DMS79 treated with DMSO at 0.1 percent for 48 hours (cell line): ENCODE measurements at regions not wholly inside any gene's neighbourhood (a gene's known extent, or its start where the extent isn't known, plus 50 kb on each side); places are given as distances from the start of the nearest gene placed in this dataset.
"Not testable (repeated sequence)": the region's sequence is repeated elsewhere in the genome, so short reads cannot be mapped to it uniquely, and the experiment has no call there.

Experiments used
- DNase-seq: peaks from one replicate; lab custom pipeline; 2025; lab: John Stamatoyannopoulos, UW

DNA sequence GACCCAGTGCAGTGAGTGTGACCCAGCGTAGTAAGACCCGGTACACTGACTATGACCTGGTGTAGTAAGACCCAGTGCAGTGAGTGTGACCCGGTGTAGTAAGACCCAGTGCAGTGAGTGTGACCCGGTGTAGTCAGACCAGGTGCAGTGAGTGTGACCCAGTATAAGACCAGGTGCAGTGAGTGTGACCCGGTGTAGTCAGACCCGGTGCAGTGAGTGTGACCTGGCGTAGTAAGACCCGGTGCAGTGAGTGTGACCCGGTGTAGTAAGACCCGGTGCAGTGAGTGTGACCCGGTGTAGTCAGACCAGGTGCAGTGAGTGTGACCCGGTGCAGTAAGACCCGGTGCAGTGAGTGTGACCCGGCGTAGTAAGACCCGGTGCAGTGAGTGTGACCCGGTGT lies 134.2 kb upstream of the SFSWAP start:
- not testable (repeated sequence) for DNase-seq

- DNase-seq, result no peak
These were observed 133.1 kb upstream of the SFSWAP start for GRCh38 chr12:131577766-131578165.

DNA sequence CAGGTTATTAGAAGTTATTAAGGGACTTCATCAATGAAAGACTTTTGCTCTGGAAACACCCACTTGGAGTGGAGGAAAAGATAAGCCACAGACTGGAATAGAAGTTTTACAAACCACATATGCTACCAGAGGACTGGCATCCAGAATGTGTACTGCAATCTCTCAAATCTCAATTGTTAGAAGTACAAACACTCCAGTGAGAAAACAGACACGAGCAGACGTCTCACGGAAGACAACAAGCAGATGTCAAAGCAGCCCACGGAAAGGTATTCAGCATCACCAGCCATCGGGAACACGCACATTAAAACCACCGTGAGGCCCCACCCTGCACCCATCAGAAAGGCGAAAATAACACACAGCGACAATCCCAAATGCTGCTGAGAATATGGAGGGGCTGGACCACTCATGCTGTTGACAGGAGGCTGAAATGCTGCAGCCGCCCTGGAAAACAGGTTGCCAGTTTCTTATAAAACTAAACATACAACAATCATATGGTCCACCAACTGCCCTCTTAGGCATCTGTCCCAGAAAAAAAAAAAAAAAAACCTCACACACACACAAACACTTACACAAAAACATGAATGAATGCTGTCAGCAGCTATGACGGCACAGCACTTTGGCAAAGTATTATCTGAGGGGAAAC lies 131.9 kb upstream of the SFSWAP start:
- no peak for DNase-seq

- DNase-seq, result no peak
These were observed 127.7 kb upstream of the SFSWAP start for GRCh38 chr12:131583090-131583712.

- no peak for DNase-seq
These were observed 124.6 kb upstream of the SFSWAP start for GRCh38 chr12:131586269-131586668.

DNA sequence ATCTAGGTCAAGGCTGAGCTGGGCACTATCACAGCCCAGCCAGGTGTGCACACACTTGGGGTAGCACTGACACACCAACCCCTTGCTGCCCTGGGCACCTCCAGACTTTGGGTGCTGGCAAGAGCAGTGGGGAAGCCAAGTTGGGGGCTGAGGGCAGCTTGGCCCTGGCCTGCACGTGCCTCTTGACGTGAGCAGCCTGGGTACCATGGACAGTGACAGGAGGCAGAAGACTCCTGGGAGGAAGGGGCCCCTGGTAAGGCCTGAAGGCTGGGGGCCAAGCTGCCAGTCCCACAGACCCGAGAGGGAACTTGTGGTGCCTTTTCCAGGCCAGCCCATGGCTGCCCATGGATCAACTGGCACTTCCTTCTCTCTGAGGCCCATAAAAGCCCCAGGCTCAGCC lies 124.1 kb upstream of the SFSWAP start:
- no peak for DNase-seq

- no peak for DNase-seq
These were observed 123.3 kb upstream of the SFSWAP start for GRCh38 chr12:131587565-131587964.

DNA sequence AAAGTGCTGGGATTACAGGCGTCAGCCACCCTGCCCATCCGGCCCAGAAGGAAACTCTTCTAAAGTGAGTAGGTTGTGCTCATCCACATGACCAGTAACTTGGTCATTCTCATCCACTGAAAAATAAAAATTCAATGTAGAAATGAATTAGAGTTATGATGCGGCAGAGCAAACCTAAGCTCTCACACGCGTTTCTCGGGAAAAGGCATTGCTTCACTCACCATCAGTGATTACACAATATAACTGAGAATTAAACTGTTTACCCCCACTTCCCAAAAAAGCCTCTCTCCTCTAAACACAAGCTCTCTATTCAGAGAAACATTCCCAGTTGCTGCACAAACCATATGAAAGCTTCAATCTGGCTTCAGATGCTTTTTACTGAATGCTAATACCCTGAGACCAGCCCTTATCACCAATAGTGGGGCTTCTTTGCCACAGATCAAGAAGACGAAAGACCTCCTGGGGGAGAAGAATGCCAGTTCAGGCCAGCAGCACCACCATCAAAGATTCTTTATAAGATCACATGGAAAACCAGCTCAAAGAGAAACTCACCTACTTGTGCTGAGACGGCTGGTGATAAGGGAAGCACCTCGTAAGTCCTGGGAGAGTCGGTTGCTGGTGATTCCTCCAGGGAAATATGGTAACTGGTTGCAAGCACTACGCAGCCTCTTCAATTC lies 121.5 kb upstream of the SFSWAP start:
- no peak for DNase-seq

DNA sequence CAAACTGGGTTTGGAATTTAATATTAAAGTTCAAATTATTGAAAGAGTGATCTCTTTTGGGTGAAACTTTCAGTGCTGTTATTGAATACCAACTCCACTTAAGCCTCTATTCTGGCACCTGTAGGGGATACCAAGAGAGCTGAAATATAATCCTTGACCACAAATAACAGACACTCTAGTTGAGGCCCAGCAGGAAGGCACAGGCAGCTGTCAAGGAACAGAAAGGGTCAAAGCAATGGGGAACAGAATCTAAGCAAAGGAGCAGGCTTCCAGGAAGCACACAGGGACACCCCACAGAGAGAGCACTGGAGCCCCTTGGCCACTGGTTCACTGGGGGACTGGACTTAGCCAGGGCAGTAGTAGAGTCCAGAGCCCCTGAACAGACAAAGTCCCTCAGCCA lies 120.9 kb upstream of the SFSWAP start:
- no peak for DNase-seq

- no peak for DNase-seq
These were observed 119.8 kb upstream of the SFSWAP start for GRCh38 chr12:131591136-131591535.

DNA sequence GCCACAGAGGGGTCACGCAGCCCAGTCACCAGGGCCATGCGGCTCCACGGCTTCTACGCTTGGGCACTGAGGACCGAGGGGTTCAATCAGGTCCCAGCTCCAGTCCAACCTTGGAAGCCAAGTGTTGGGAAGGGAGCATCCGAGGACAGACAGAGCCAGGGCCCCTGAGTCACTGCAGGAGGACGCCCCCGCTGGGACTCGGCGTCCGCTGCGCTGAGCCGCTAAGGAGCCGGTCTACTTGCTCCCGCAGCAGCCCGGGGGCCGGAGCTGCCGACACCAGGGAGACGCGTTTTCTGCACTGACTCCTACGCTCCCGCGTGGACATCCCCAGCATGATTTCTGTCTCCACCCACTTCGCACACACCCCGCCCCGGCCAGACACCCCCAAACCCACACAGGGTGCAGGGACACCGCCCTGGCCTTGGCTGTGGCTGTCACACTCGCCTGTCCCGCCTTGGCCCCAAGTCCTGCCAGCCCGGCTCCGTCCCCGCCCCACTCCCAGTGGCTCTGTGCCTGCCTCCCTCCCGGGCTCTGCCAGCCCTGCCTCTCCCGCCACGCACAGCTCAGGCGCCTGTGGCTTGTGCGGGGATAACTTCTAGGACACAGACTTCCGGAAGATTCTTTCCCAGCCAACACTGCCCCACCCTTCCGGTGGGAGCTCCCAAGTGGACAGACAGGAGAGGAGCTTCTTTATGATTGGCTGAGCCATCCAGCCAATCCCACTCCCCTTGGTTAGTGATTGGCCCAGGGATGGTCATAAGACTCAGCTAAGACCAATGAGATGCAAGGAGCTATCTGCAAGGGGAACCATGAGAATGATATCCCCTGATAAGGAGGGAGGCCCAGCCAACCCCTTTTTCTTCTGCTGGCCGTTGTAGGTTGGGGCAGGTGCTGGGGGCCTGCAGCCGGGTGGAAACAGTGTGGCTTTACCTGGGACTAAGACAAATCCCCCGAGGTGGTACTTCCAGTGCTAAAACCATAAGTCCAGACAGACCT lies 118.9 kb upstream of the SFSWAP start:
- DNase-seq, result no peak

- DNase-seq, result peak; percentile 12
These were observed 117.9 kb upstream of the SFSWAP start for GRCh38 chr12:131592972-131593371.

GRCh38 chr12:131593406-131593805 lies 117.5 kb upstream of the SFSWAP start:
- DNase-seq, result no peak

DNA sequence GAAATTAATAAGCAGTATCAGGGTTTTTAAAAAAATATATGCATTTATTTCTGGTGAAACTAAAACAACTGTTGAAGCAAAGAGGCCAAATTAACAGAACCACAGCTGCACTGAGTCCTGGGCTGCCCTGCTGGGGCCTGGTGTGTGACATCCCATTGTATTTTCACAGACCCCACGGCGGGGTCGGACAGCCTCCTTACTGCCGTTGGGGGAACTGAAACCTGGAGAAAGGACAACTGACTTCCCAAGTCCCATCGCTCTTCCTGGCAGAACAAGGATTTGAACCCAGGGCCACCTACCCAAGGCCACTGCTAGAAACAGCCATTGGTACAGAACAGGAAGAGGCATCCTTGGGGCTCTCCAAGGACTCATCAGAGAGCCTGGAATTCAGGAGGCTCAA lies 114.8 kb upstream of the SFSWAP start:
- DNase-seq, result no peak

DNA sequence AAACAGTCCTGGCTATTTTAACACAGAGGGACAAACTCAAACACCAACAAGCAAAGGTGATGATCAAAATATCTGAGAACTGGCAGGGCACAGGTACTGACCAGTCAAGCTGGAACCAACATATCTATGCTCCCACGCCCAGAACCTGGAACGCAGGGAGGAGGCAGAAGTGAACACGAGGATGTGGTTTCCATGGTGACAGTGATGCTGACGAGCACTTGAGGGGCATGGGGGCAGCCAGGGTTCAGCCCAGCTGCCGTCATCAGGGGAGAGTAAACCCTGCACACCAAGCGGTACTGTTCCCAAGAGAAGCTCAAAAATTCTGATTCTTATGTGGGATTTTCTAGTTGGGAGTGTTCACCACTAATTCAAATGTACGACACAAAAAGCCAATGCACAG lies 113.6 kb upstream of the SFSWAP start:
- no peak for DNase-seq

GRCh38 chr12:131598717-131599116 lies 112.2 kb upstream of the SFSWAP start:
- no peak for DNase-seq

GRCh38 chr12:131599190-131600159 lies 111.4 kb upstream of the SFSWAP start:
- DNase-seq, result no peak

DNA sequence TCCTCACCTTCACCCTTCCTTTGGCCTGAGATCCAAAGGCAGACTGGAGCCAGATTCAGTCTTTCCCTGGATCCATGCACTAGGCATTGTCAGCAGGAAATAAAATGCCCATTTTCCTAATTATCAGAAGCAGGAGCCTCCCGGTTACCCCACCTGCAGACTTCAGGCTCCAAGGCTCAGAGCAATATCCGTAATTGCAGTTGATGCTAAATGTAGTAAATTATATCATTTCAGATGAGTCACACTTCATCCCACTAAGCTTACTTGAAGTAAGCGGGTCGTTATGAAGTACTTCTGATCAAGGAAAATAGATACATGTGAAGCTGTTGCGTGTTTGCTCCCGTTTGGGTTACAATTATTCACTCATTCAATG lies 110.7 kb upstream of the SFSWAP start:
- no peak for DNase-seq

- DNase-seq, result not testable (repeated sequence)
These were observed 109.4 kb upstream of the SFSWAP start for GRCh38 chr12:131601499-131601898.

GRCh38 chr12:131603106-131603938 lies 107.6 kb upstream of the SFSWAP start:
- DNase-seq, result peak; percentile 25
